ENCODE measurements at regions not wholly inside any gene's neighbourhood (a gene's known extent, or its start where the extent isn't known, plus 50 kb on each side); places are given as distances from the start of the nearest gene placed in this dataset.

- no peak for TF ChIP-seq CTCF (IDR thresholded peaks at IDR 0.05; ENCODE audit: extremely low read depth, missing control alignments)
- DNase-seq (ENCODE audit: low spot score): no peak
Measured at GRCh38 chr14:101182476-101182875, 279.0 kb upstream of the RTL1 start.

- no peak for DNase-seq (ENCODE audit: low spot score)
- TF ChIP-seq CTCF (IDR thresholded peaks at IDR 0.05; ENCODE audit: extremely low read depth, missing control alignments): no peak
Measured at GRCh38 chr14:101183376-101184103, 280.0 kb upstream of the RTL1 start.

GRCh38 chr14:101184104-101184455, 280.6 kb upstream of the RTL1 start:
- DNase-seq (ENCODE audit: low spot score): no peak
- no peak for TF ChIP-seq CTCF (IDR thresholded peaks at IDR 0.05; ENCODE audit: extremely low read depth, missing control alignments)

GRCh38 chr14:101184572-101184971, 281.1 kb upstream of the RTL1 start:
- DNase-seq (ENCODE audit: low spot score): no peak
- no peak for TF ChIP-seq CTCF (IDR thresholded peaks at IDR 0.05; ENCODE audit: extremely low read depth, missing control alignments)

- DNase-seq (ENCODE audit: low spot score): no peak
Measured at GRCh38 chr14:101185073-101185835, 281.7 kb upstream of the RTL1 start.

GRCh38 chr14:101185946-101186345, 282.4 kb upstream of the RTL1 start:
- DNase-seq (ENCODE audit: low spot score): no peak
- TF ChIP-seq CTCF (IDR thresholded peaks at IDR 0.05; ENCODE audit: extremely low read depth, missing control alignments): no peak

More at GRCh38 chr14:101185073-101185835, 281.7 kb upstream of the RTL1 start:
- no peak for TF ChIP-seq CTCF (IDR thresholded peaks at IDR 0.05; ENCODE audit: extremely low read depth, missing control alignments)

GRCh38 chr14:101186544-101186943, 283.0 kb upstream of the RTL1 start:
- TF ChIP-seq CTCF (IDR thresholded peaks at IDR 0.05; ENCODE audit: extremely low read depth, missing control alignments): no peak
- DNase-seq (ENCODE audit: low spot score): no peak

Measured in GM20000 (cell line).